Activated B cell treated with CpG ODN at 0.5 μM for 24 hours (primary cell): ENCODE measurements at regions not wholly inside any gene's neighbourhood (a gene's known extent, or its start where the extent isn't known, plus 50 kb on each side); places are given as distances from the start of the nearest gene placed in this dataset.
A peak's percentile ranks its signal among the peaks of the same experiment; 100 is the strongest.
"Not testable (repeated sequence)": the region's sequence is repeated elsewhere in the genome, so short reads cannot be mapped to it uniquely, and the experiment has no call there.

ENCODE experiments used
- ATAC-seq: fragments of 200-7000 bp; cut with Tn5 transposase; one replicate; pipeline ENCODE4 v1.10.0; 2021; ENCODE audit warnings: low read depth, mild to moderate bottlenecking, moderate library complexity
- CTCF ChIA-PET: fragments of 350-600 bp; sonication (Branson Sonifier 250); formaldehyde crosslinking; loops from one replicate; lab custom pipeline; 2021; ENCODE audit warnings: antibody characterized with exemption; lab: Charles Lee
- POLR2A ChIA-PET: fragments of 350-600 bp; sonication (Branson Sonifier 250); formaldehyde crosslinking; loops from one replicate; lab custom pipeline; 2021; ENCODE audit warnings: antibody characterized with exemption; lab: Charles Lee
- DNase-seq: peaks from one replicate; pipeline ENCODE4 v3.0.0; 2022
- H3K27ac Mint-ChIP-seq: one replicate; pipeline ENCODE4 v1.8.0; 2020; ENCODE audit warnings: mixed read lengths
- H3K27me3 Mint-ChIP-seq: one replicate; pipeline ENCODE4 v1.8.0; 2021; ENCODE audit warnings: mixed read lengths
- H3K36me3 Mint-ChIP-seq: one replicate; pipeline ENCODE4 v1.8.0; 2021; ENCODE audit warnings: low read depth, mixed read lengths
- H3K4me1 Mint-ChIP-seq: one replicate; pipeline ENCODE4 v1.8.0; 2021; ENCODE audit warnings: mixed read lengths
- H3K4me3 Mint-ChIP-seq: one replicate; pipeline ENCODE4 v1.8.0; 2020; ENCODE audit warnings: mild to moderate bottlenecking, mixed read lengths
- H3K9me3 Mint-ChIP-seq: one replicate; pipeline ENCODE4 v1.8.0; 2020; ENCODE audit warnings: mixed read lengths
- CTCF ChIP-seq: fragments of 200-600 bp; IDR thresholded peaks from one replicate; pipeline ENCODE4 v1.8.0; 2022; ENCODE audit warnings: antibody characterized with exemption, mild to moderate bottlenecking
- intact Hi-C: fragments of 100-400 bp; cut with micrococcal nuclease; formaldehyde crosslinking; loops from one replicate; pipeline ENCODE4 v1.15.1; 2024

GRCh38 chrX:73943693-73944562, 91.4 kb upstream of the XIST start:
- no peaks in the 10 kb centered on the region for H3K9me3 Mint-ChIP-seq
- POLR2A ChIA-PET, result interaction anchor here (0.6 kb wide), 1 partner anchor 660 kb away, joined by 5 read pairs; no protein-coding TSS in a partner anchor
- intact Hi-C loops, result loop anchor here (1.0 to 2.0 kb wide), 4 partner anchors 348 to 1371 kb away; partner anchors contain the start of genes CHIC1, HDAC8 and RLIM
- ATAC-seq, result peak; percentile 99
- H3K36me3 Mint-ChIP-seq, result peaks cover 13% of the 10 kb centered on the region
- peak overlapping the region; percentile 94 for H3K27ac Mint-ChIP-seq
- no peak for TF ChIP-seq CTCF
- H3K4me3 Mint-ChIP-seq, result peak overlapping the region; percentile 95
- CTCF ChIA-PET, result interaction anchor here (0.5 kb wide), 1 partner anchor 438 kb away, joined by 4 read pairs; no protein-coding TSS in a partner anchor
- peaks cover 21% of the 10 kb centered on the region for H3K4me1 Mint-ChIP-seq
- no peaks in the 10 kb centered on the region for H3K27me3 Mint-ChIP-seq
- peak; percentile 68 for DNase-seq

- intact Hi-C loops, result no loop called here
- DNase-seq (no peak), ATAC-seq (no peak)
- no peaks in the 10 kb centered on the region for H3K27me3 Mint-ChIP-seq
- no peak overlapping the region for H3K4me3 Mint-ChIP-seq
- H3K36me3 Mint-ChIP-seq, result peaks cover 5% of the 10 kb centered on the region
- TF ChIP-seq CTCF, result no peak
- H3K4me1 Mint-ChIP-seq, result peaks cover 16% of the 10 kb centered on the region
- ChIA-PET CTCF (no interaction called here), POLR2A (no interaction called here)
- no peaks in the 10 kb centered on the region for H3K9me3 Mint-ChIP-seq
- H3K27ac Mint-ChIP-seq, result no peak overlapping the region
Measured at GRCh38 chrX:73940893-73941470, 88.5 kb upstream of the XIST start.

- H3K36me3 Mint-ChIP-seq, H3K4me3 Mint-ChIP-seq, H3K9me3 Mint-ChIP-seq, H3K27ac Mint-ChIP-seq, DNase-seq, H3K27me3 Mint-ChIP-seq, H3K4me1 Mint-ChIP-seq, CTCF ChIA-PET, POLR2A ChIA-PET, intact Hi-C loops, ATAC-seq: not testable (repeated sequence)
Measured at GRCh38 chrX:73937843-73938242, 85.3 kb upstream of the XIST start.

- no peak for DNase-seq
- ChIA-PET CTCF (no interaction called here), POLR2A (no interaction called here)
- H3K9me3 Mint-ChIP-seq, result no peaks in the 10 kb centered on the region
- intact Hi-C loops, result no loop called here
- no peaks in the 10 kb centered on the region for H3K36me3 Mint-ChIP-seq
- no peaks in the 10 kb centered on the region for H3K4me1 Mint-ChIP-seq
- no peak for TF ChIP-seq CTCF
- H3K27me3 Mint-ChIP-seq, result no peaks in the 10 kb centered on the region
- no peak overlapping the region for H3K4me3 Mint-ChIP-seq
- no peak for ATAC-seq
- H3K27ac Mint-ChIP-seq, result no peak overlapping the region
Measured at GRCh38 chrX:73932522-73932921, 80.0 kb upstream of the XIST start.

GRCh38 chrX:73930300-73930699, 77.8 kb upstream of the XIST start:
- ChIA-PET POLR2A (no interaction called here), CTCF (no interaction called here)
- Mint-ChIP-seq H3K4me3 (no peak overlapping the region), H3K4me1 (no peaks in the 10 kb centered on the region), H3K27ac (no peak overlapping the region), H3K36me3 (no peaks in the 10 kb centered on the region), H3K27me3 (no peaks in the 10 kb centered on the region), H3K9me3 (no peaks in the 10 kb centered on the region)
- TF ChIP-seq CTCF, result no peak
- no peak for ATAC-seq
- intact Hi-C loops, result no loop called here
- no peak for DNase-seq
